Tibial nerve (tissue), 4 donors: ENCODE measurements at regions not wholly inside any gene's neighbourhood (a gene's known extent, or its start where the extent isn't known, plus 50 kb on each side); places are given as distances from the start of the nearest gene placed in this dataset.

Experiments
- DNase-seq, 2 donors: peaks; one replicate each; pipeline ENCODE4 v3.0.0-alpha.2; 2019; ENCODE audit warnings: low spot score in 2 of 2
- H3K27ac ChIP-seq, 4 donors: fragments of 200-600 bp; sonication (generic) in 3 of 4; one replicate each; pipeline ENCODE4 v1.5.1; 2017 to 2019; ENCODE audit warnings: mild to moderate bottlenecking in 1 of 4
- H3K27me3 ChIP-seq, 2 donors: fragments of 200-600 bp; sonication (generic) in 1 of 2; one replicate each; pipeline versions ENCODE4 v1.5.1 to v1.6.0; 2017 to 2019
- H3K36me3 ChIP-seq, 3 donors: fragments of 200-600 bp; sonication (generic); one replicate each; pipeline ENCODE4 v1.5.1; 2018 to 2019
- H3K4me1 ChIP-seq, 4 donors: fragments of 200-600 bp; sonication (generic) in 3 of 4; one replicate each; pipeline ENCODE4 v1.5.1; 2017 to 2019
- H3K4me3 ChIP-seq, 4 donors: fragments of 200-600 bp; sonication (generic) in 3 of 4; one replicate each; pipeline ENCODE4 v1.5.1; 2017 to 2019; ENCODE audit warnings: mild to moderate bottlenecking in 1 of 4, moderate library complexity in 1 of 4
- H3K9me3 ChIP-seq, 4 donors: fragments of 200-600 bp; sonication (generic) in 3 of 4; one replicate each; pipeline ENCODE4 v1.5.1; 2017 to 2019
- CTCF ChIP-seq, 5 experiments: fragments of 200-600 bp in 3 of 5; fragments of 450-650 bp in 2 of 5; sonication (generic) in 3 of 5; IDR thresholded peaks; one replicate each; pipeline ENCODE4 v1.5.1; 2016 to 2019; ENCODE audit warnings: antibody characterized with exemption in 5 of 5, mild to moderate bottlenecking in 3 of 5, moderate library complexity in 2 of 5
- EP300 ChIP-seq, 2 donors: sonication (generic); formaldehyde crosslinking; IDR thresholded peaks; one replicate each; pipeline ENCODE4 v1.6.1; 2017; ENCODE audit warnings: antibody characterized with exemption in 2 of 2, mild to moderate bottlenecking in 1 of 2
- POLR2A ChIP-seq, 2 donors: fragments of 450-650 bp; IDR thresholded peaks; one replicate each; pipeline ENCODE4 v1.6.1; 2017; ENCODE audit warnings: antibody characterized with exemption in 2 of 2, mild to moderate bottlenecking in 2 of 2, moderate library complexity in 2 of 2
- WGBS, 2 donors: methylation state at CpG; one replicate each; pipeline ENCODE4 v1.1.5; 2018; 5-methylcytosine and 5-hydroxymethylcytosine counted together

GRCh38 chr12:115035535-115036107 lies 351.6 kb upstream of the TBX3 start:
- Histone ChIP-seq H3K4me1 (no peaks in the 10 kb centered on the region), H3K27me3 (no peaks in the 10 kb centered on the region), H3K27ac (no peak overlapping the region), H3K9me3 (peaks cover 0 to 10% (median 0%) of the 10 kb centered on the region in 4 donors), H3K36me3 (no peaks in the 10 kb centered on the region), H3K4me3 (no peak overlapping the region)
- TF ChIP-seq POLR2A (IDR thresholded peaks at IDR 0.05), result no peak
- TF ChIP-seq EP300 (IDR thresholded peaks at IDR 0.05), result peak in 1 of 2 donors; percentile 17
- no peak for TF ChIP-seq CTCF (IDR thresholded peaks at IDR 0.05)
- DNase-seq, result no peak
- 12 to 14% methylated on average over 2 of the region's 2 CpGs for WGBS, 2 donors

- no peaks in the 10 kb centered on the region for H3K27me3 ChIP-seq
- H3K9me3 ChIP-seq, result no peaks in the 10 kb centered on the region
- TF ChIP-seq EP300 (IDR thresholded peaks at IDR 0.05) (no peak), POLR2A (IDR thresholded peaks at IDR 0.05) (no peak), CTCF (IDR thresholded peaks at IDR 0.05) (no peak)
- H3K4me1 ChIP-seq, result no peaks in the 10 kb centered on the region
- no peaks in the 10 kb centered on the region for H3K36me3 ChIP-seq
- H3K27ac ChIP-seq, result no peak overlapping the region
- no peak overlapping the region for H3K4me3 ChIP-seq
- WGBS, 2 donors, result 83 to 85% methylated on average over 3 of the region's 3 CpGs
- DNase-seq, result no peak
Measured at GRCh38 chr12:115032521-115032920, 348.5 kb upstream of the TBX3 start.

- TF ChIP-seq POLR2A (IDR thresholded peaks at IDR 0.05) (no peak), EP300 (IDR thresholded peaks at IDR 0.05) (no peak), CTCF (IDR thresholded peaks at IDR 0.05) (no peak)
- no peaks in the 10 kb centered on the region for H3K4me1 ChIP-seq
- no peak overlapping the region for H3K4me3 ChIP-seq
- no peak for DNase-seq
- no peaks in the 10 kb centered on the region for H3K9me3 ChIP-seq
- no peak overlapping the region for H3K27ac ChIP-seq
- no peaks in the 10 kb centered on the region for H3K36me3 ChIP-seq
- no peaks in the 10 kb centered on the region for H3K27me3 ChIP-seq
- WGBS, 2 donors, result 96 to 98% methylated on average over 3 of the region's 3 CpGs
Measured at GRCh38 chr12:115030017-115030416, 346.0 kb upstream of the TBX3 start.

- Histone ChIP-seq H3K4me3 (no peak overlapping the region), H3K27me3 (no peaks in the 10 kb centered on the region), H3K4me1 (peaks cover 0 to 12% (median 0%) of the 10 kb centered on the region in 4 donors), H3K36me3 (no peaks in the 10 kb centered on the region), H3K27ac (no peak overlapping the region), H3K9me3 (peaks cover 0 to 8% (median 0%) of the 10 kb centered on the region in 4 donors)
- no peak for TF ChIP-seq POLR2A (IDR thresholded peaks at IDR 0.05)
- no peak for TF ChIP-seq CTCF (IDR thresholded peaks at IDR 0.05)
- TF ChIP-seq EP300 (IDR thresholded peaks at IDR 0.05), result no peak
- no peak for DNase-seq
- WGBS, 2 donors, result 78 to 85% methylated on average over 3 of the region's 3 CpGs
Measured at GRCh38 chr12:115024531-115024930, 340.6 kb upstream of the TBX3 start.

- no peak overlapping the region for H3K27ac ChIP-seq
- H3K36me3 ChIP-seq, result no peaks in the 10 kb centered on the region
- H3K4me3 ChIP-seq, result no peak overlapping the region
- H3K4me1 ChIP-seq, result peaks cover 0 to 12% (median 0%) of the 10 kb centered on the region in 4 donors
- H3K9me3 ChIP-seq, result peaks cover 0 to 12% (median 0%) of the 10 kb centered on the region in 4 donors
- H3K27me3 ChIP-seq, result no peaks in the 10 kb centered on the region
- no peak for TF ChIP-seq EP300 (IDR thresholded peaks at IDR 0.05)
- no peak for TF ChIP-seq POLR2A (IDR thresholded peaks at IDR 0.05)
- no peak for TF ChIP-seq CTCF (IDR thresholded peaks at IDR 0.05)
- no peak for DNase-seq
- WGBS, 2 donors, result 44 to 61% methylated on average over 4 of the region's 4 CpGs
Measured at GRCh38 chr12:115023279-115024265, 339.6 kb upstream of the TBX3 start.
